DMS53 (cell line): ENCODE measurements at regions not wholly inside any gene's neighbourhood (a gene's known extent, or its start where the extent isn't known, plus 50 kb on each side); places are given as distances from the start of the nearest gene placed in this dataset.
A peak's percentile ranks its signal among the peaks of the same experiment; 100 is the strongest.

Source experiments
- DNase-seq: peaks from one replicate; lab custom pipeline; 2025; lab: John Stamatoyannopoulos, UW

DNA sequence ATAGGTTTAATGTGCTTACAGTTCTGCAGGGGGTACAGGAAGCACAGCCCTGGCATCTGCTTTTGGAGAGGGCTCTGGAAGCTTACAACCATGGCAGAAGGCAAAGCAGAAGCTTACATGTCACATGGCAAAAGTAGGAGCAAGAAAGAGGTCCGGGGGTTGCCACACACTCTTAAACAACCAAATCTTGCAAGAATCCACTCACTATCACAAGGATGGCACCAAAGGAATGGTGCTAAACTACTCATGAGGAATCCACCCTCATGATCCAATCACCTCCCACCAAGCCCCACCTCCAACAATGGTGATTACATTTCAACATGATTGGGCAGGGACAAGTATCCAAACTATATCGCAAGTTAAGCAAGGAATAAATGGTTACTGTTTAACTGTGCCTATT, 255.8 kb upstream of the AVPR1A start:
- DNase-seq: no peak

DNA sequence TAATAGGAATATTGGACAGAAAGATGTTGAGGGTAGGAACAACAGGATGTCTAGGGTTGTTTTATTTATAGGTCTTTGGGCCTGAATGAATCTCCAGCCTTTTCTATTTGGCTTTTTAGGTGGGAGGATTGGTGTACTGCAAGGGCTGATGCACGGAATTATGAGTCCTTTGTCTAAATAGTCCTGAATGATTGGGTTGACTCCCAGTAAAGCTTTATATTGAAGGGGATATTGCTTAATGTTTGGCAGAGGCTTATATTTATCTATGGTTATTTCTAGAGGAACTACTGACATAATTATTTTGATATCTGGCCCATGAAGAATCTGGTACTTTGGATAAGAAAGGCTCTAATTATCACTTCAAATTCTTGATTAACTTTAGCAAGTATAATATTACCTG, 253.6 kb upstream of the AVPR1A start:
- no peak for DNase-seq

DNA sequence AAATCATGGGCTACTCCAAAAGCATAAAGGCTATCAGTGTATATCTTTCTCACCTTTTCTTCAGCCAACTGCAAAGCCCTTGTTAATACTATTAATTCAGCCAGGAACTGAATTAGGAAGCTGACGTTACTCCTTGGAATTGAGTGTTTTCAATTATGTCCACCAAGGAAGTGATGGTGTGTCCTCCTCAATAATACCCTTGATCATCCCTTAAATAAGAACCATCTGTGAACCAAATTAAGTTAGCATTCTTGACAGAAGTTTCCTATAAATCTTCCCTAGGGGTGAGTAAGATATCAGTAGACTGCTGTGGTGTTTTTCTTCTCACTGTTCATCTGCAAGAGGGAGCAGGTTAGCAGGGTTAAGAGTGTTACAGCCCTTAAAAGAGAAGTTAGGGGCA, 252.3 kb upstream of the AVPR1A start:
- DNase-seq: no peak

DNA sequence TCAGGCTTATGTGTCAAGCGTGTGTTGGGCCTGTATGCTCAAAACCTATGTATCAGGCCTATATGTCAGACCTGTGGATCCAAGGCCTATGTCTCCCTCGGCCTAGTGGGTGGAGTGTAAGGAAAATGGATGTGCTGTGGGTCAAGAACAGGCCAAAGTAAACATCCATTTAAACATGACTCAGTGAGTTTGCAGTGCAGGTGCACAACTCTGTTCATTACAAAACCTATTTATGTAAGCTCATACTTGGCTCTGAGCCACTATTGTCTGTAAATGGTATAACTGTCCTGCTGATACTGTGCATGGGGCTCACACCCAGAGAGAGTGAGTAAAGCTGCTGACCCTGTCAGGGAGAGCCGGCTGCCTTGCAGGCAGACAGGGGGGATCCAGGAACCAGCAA, 249.7 kb upstream of the AVPR1A start:
- DNase-seq: peak; percentile 96

DNA sequence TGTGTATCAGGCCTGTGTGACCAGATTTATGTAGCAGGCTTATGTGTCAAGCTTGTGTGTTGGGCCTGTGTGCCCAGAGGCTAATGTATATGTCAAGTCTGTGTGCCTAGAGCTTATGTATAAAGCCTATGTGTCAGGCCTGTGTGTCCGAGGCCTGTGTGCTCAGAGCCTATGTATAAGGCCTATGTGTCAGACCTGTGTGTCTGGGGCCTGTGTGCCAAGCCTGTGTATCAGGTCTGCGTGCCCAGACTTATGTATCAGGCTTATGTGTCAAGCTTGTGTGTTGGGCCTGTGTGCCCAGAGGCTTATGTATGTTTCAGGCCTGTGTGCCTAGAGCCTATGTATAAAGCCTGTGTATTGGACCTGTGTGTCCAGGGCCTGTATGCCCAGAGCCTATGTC, 249.3 kb upstream of the AVPR1A start:
- DNase-seq: no peak

DNA sequence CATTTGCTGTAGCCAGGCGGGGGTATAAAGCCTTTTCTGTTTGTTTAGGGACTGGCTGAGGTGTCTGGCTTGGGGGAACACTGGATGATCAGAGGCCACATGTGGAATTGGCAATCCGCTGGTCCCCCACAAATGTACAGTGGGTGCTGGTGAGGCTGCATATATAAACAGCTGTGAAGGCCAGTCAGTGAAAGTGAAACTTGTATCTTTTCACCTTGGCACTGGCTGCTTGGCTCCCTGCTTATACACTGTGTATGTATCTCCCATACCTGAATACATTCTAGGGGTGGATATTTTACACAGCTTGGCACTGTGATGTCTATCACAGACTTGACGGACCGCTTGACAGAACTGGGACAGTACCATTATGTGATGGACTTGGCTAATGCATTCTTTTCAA, 246.8 kb upstream of the AVPR1A start:
- no peak for DNase-seq

DNA sequence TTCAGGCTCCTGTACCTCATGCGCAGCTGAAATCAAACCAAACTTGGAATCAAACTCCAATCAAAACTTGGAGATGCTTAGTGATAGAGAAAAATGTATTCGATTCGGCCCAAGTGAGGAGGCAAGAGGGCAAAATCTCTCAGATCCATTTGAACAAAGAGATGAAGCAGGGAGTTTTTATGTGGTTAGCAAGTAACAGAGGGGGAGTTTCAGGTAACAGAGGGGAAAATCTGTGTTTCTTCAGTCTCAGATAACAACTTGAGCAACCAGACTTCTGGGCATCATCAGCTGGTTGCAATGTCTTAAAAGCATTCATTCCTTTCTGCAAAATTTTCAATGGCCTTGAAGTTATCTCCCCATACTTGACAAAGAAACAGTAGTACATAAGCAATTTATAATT, 245.1 kb upstream of the AVPR1A start:
- no peak for DNase-seq

DNA sequence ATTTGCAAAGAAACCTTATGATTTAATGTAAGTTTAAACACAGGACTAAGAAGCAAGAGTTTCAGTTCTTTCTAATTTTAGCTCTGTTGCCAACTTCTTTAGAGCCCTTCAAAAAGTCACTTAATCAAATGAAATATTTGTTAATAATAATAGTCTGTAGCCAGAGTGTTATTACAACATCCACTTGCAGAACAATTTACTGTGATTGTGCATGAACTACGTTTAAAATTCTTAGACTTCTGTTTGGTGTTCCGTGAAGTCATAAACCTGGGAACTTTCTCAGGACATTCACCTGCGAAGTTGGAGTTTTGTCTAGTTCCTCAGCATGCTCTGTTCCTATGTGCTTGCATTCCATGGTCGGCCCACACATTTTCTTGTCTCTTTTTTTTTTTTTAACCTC, 244.0 kb upstream of the AVPR1A start:
- DNase-seq: no peak

DNA sequence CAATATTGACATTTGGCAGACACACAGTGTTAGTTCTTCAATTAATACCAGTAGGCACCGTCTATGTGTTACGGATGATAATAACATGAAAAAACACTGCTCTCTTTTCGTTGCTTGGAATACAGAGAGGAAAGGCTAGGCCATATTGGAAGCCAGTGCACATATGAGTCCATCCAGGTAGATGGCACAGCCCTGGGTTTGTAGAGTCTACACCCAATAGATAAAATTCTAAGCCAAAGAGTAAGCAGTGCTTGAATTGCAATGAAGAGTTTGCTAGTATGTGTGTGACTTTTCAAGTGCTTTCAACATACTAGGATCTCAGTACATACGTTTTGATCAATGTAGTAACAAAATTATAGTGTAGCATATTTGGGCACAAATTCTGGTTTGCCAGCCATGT, 243.3 kb upstream of the AVPR1A start:
- DNase-seq: peak; percentile 13

DNA sequence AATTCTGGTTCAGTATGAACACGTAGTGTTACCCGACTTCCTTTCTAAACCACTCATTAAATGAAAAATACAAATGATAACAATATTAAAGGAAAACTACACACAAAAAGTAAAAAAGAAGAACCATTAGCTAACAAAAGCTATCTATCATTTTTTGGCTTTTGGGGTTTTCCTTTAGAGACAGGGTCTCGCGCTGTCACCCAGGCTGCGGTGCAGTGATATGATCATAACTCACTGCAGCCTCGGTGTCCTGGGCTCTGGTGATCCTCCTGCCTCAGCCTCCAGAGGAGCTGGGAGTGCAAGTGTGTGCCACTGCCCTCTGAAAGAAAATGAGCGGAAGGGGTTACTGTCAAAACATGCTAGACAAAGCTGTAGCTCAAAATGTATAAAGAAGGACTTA, 238.2 kb upstream of the AVPR1A start:
- DNase-seq: no peak

DNA sequence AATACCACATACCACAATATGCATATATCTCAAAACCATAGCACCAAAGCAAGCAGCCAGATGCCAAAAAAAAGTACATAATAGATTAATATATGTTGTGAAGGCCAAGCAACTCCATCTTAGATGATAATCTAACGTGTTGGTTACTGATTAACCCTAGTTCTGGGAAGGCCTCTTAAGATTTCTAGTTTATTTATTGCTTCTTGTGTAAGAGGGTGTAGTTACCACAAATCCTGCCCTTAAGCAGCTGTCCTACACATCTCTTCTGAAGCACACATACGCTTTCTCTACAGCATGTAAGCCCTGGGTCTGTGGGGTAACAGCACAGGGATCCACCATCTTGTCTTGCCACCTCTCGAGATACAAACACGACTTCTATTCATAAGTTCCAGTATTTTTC, 236.8 kb upstream of the AVPR1A start:
- peak; percentile 42 for DNase-seq

DNA sequence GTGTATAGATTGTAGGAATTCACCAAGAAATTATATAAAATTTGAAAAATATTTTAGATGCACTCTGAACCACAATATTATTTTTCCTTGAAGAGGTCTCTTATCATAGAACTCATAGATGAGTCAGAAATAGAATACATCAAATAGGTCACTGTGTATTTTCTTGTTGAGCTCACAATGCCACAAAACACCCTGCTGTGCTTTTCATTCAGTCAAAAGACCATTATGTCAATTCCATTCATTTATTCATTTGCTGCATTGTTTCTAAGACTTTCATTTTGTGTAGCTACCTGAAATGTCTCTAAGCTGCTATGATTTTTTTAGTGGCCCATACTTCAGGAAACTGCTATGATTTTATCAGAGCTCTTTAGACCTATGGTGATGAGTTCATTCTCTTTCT, 231.9 kb upstream of the AVPR1A start:
- peak; percentile 27 for DNase-seq

DNA sequence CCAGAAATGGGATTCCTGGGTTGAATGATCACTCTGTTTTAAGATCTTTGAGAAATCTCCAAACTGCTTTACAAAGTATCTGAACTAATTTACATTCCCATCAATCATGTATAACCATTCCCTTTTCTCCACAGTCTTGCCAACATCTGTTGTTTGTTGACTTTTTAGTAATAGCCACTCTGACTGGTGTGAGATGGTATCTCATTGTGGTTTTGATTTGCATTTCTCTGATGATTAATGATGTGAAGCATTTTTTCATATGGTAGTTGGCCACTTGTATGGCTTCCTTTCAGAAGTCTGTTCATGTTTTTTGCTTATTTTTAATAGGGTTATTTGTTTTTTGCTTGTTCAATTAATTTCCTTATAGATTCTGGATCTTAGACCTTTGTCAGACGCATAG, 211.8 kb upstream of the AVPR1A start:
- peak; percentile 15 for DNase-seq

DNA sequence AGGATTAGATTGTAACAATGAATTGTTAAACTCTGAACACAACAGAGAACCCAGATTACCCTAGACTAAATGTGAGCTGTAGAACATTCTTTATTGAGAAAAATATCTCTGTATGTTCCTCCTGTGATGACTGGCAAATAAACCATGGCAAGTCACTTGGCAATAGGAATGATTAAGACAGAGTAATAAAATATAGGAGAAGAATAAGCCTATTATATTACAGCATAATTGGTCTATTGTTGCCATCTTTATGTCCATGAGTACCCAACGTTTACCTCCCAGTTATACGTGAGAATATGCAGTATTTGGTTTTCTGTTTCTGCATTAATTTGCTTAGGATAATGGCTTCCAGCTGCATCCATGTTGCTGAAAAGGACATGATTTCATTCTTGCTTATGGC, 211.2 kb upstream of the AVPR1A start:
- DNase-seq: no peak

DNA sequence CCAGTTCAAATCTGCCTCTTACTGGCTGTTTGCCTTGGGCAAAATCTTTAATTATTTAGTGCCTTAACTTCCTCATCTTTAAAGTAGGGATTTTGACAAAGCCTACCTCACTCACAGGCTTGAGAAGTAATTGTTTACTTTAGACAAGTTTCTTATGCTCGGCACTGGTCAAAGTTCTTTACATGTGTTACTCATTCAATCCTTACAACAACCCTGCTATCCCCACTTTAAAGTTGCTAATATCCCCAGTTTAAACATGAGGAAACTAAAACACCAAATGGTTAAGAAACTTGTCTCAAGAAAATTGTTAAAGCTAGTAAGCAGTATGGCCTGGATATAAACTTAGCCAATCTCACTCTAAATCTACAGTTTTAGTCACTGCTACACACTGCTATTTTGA, 204.0 kb upstream of the AVPR1A start:
- DNase-seq: no peak

DNA sequence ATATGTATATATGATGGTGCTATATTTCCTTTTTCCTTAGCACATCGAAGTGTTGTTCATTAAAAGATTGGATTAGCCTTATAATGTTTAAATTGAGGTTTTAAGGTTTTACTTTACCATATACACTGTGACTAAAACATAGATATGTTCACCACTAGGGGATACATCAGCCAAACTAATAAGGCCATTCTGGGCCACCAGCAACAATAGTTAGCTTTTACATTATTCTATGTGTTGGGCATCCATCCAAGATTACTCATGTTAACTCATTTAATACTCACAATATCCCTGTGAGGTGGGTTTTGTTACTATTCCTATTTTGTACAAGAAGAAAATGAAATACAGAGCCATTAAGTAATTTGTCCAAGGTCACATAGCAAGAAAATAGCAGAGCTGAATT, 202.6 kb upstream of the AVPR1A start:
- peak; percentile 85 for DNase-seq

DNA sequence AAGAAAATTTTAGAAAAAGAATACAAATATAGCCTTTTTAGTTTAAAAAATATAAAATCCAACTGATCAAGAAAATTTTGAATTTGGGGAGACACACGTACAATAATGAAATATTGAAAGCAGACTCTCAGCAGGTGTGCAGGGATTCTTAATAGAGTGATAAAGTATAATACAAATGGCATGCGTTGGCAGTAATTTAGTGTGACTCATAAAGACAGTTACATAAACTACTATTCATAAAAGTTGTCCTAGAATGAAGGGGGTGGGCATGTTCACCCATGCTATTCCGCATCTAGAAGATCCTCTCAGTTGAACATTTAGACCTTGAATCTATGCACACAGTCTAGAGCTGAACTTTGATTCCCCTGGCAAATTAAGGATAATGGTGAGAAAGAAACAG, 200.4 kb upstream of the AVPR1A start:
- no peak for DNase-seq

DNA sequence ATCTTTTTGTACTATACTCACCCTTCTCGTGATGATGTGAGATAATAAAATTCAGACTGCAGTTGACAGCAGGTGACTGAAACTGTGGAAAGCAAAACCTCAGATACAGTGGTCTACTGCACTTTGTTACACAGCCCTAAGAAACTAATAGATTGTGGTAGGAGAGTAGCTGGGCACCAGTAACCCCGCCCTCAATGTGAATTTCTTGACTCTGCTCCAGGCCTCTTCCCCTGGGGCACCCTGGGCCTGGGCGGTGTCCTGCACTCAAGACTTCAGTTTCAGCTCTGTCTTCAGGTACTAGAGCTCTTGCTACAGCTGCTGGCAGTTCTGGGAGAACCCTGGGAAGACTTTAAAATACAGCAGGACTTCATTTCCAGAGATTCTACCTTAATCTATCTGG, 197.6 kb upstream of the AVPR1A start:
- no peak for DNase-seq

DNA sequence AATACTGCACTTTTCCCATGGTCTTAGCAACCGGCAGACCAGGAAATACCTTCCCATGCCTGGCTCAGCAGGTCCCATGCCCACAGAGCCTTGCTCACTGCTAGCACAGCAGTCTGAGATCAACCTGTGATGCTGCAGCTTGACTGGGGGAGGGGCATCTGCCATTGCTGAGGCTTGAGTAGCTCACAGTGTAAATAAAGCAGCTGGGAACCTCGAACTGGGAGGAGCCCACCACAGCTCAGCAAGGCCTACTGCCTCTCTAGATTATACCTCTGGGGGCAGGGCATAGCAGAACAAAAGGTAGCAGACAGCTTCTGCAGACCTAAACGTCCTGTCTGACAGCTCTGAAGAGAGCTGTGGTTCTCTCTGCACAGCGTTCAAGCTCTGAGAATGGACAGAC, 186.2 kb upstream of the AVPR1A start:
- peak; percentile 95 for DNase-seq

DNA sequence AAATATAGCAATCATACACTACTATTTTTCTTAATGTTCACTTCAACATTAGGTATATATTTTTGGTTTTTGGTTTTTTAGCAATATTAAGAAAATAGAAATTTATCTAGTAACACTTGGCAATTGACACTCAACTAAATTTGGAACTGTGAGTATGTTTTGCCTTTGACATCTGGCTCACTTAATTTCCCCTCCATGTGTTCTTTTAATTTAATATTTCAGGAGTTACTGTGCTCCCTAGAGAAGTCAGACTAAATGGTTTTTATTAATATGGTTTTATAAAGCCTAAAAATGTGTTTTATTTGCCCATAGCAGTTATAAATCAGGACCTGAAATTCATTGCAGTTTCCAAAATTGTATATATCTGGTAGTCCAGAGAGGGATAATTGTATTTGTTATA, 175.3 kb upstream of the AVPR1A start:
- no peak for DNase-seq

DNA sequence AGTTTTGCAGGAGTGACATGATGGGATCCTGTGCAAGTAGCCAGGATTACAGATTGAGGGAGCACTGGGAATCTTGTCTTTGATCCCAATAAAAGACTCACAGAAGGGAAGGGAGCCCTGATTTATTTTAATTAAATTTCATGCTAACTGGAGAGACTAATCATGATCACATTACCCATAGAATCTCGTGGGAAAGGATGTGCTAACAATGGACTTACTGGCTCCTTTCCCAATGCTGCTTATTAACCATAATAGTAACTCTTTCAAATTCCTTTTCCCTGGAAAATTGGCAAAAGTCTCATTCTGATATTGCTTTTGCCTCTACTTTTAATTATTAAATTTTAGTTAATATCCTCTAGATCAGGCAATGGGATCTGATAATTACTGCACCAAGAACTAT, 174.8 kb upstream of the AVPR1A start:
- DNase-seq: no peak

DNA sequence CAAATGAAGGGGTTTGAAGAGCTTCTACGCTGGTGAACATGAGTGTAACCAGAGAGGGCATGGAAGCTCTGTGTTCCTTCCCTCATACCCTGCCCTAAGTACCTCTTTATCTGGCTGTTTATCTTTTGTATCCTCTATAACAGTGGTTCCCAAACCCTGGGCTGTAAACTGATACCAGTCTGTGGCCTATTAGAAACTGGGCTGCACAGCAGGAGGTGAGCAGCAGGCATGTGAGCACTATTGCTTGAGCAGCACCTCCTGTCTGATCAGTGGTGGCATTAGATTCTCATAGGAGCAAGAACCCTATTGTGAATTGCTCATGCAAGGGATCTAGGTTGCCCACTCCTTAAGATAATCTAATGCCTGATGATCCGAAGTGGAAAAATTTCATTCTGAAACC, 172.9 kb upstream of the AVPR1A start:
- no peak for DNase-seq

DNA sequence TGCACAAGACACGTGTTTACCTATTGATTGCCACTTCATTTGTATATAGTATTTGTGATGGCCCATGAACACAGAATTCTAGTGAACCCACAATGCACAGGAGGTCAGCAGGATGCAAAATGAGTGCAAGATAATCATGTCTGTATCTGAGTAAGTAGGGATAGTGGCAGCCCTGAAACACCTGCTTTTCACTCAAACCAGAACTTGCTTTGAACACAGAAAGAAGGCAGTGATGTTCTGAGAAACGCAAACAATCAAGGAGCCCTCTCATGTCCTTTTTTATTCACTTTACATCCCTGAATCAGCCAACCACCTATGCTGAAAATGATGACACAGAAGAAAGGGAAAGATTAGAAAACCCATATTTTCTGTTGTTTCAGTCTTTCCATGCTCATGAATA, 170.4 kb upstream of the AVPR1A start:
- DNase-seq: no peak

DNA sequence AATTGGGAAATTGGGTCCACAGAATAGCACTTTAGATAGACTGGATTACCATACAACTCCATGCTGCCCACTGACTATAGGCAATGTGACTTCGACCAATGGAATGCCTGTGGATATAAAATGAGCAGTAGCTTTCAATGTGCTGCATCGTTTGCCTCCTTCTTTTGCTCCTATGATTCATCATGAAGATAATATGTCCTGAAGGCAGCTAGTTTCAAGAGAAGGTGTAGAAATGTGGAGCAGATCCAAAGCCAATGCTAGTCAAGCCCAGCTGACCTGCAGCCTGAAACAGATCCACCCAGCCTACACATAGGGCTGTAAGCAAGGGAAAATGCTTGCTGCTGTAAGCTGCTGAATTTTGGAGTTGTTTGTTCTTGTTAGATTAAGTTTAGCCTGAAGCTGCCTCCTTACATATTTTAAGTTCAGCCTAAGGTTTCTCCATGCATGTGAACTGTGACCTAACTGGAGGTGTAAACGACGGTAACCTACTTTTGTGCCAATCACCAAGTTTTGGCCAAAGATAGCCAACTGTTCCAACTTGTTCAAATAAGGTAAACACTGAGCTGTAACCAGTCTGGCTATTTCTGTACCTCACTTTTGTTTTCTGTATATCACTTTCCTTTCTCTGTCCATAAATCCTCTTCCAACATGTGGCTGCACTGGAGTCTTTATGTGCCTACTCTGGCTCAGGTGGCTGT, 169.1 kb upstream of the AVPR1A start:
- no peak for DNase-seq

DNA sequence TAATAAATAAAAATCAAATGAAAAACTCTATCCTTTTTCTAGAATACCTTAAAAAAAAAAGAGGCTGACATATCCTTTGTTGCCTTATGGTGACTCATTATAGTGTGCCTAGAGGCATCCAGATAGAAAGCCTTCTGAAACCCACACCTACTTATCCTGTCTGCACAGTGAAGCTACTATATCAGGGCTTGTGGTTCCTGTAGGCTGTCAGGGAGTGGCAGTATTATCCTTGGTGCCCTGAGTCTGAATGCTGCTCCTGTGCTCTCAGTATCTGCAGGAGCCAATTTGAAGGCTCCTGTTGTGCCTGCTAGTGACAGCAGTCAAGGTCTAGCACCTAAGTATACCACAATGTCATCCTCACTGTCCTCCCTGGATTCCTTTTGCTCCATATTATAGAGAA, 168.4 kb upstream of the AVPR1A start:
- DNase-seq: peak; percentile 86
